Adrenal gland (tissue), 9 donors: ENCODE measurements at regions not wholly inside any gene's neighbourhood (a gene's known extent, or its start where the extent isn't known, plus 50 kb on each side); places are given as distances from the start of the nearest gene placed in this dataset.

ENCODE experiments used
- DNase-seq, 7 donors: peaks; one replicate each; pipeline ENCODE4 v3.0.0-alpha.2; 2019 to 2020
- H3K27ac ChIP-seq, 5 donors: fragments of 200-600 bp; sonication (generic) in 4 of 5; 1 replicate in 3 of 5; 2 replicates in 2 of 5; pipeline versions ENCODE4 v1.5.1 to v1.8.0; 2016 to 2020; ENCODE audit warnings: mild to moderate bottlenecking in 1 of 5
- H3K27me3 ChIP-seq: fragments of 200-600 bp; 2 replicates; pipeline ENCODE4 v1.8.0; 2021
- H3K36me3 ChIP-seq, 2 donors: fragments of 200-600 bp; replicated peaks in 1 of 2; 1 replicate in 1 of 2; 2 replicates in 1 of 2; pipeline versions ENCODE4 v1.5.1 to v1.8.0; 2018 to 2022
- H3K4me1 ChIP-seq, 2 donors: fragments of 200-600 bp; replicated peaks in 1 of 2; 1 replicate in 1 of 2; 2 replicates in 1 of 2; pipeline versions ENCODE4 v1.5.1 to v1.8.0; 2018 to 2021
- H3K4me3 ChIP-seq, 4 donors: fragments of 200-600 bp; sonication (generic) in 3 of 4; one replicate each; pipeline ENCODE4 v1.5.1; 2016 to 2018
- H3K9me3 ChIP-seq, 3 donors: fragments of 200-600 bp; sonication (generic) in 1 of 3; replicated peaks in 1 of 3; 1 replicate in 2 of 3; 2 replicates in 1 of 3; pipeline versions ENCODE4 v1.5.1 to v1.8.0; 2016 to 2021
- CTCF ChIP-seq, 6 experiments: fragments of 450-650 bp in 4 of 6; fragments of 200-600 bp in 2 of 6; sonication (generic) in 1 of 6; IDR thresholded peaks; 1 replicate in 5 of 6; 2 replicates in 1 of 6; pipeline versions ENCODE4 v1.5.1 to v1.8.0; 2016 to 2021; ENCODE audit warnings: antibody characterized with exemption in 6 of 6, mild to moderate bottlenecking in 2 of 6, moderate library complexity in 1 of 6
- POLR2A ChIP-seq, 2 donors: fragments of 450-650 bp; IDR thresholded peaks; one replicate each; pipeline ENCODE4 v1.6.1; 2017; ENCODE audit warnings: antibody characterized with exemption in 2 of 2, mild to moderate bottlenecking in 2 of 2, moderate library complexity in 1 of 2
- whole genome bisulfite sequencing, 4 donors: extraction: QIAGEN DNeasy Blood & Tissue Kit in 2 of 4; methylation state at CpG; one replicate each; pipeline versions ENCODE4 v1.1.5 to v1.1.7; 2013 to 2017; 5-methylcytosine and 5-hydroxymethylcytosine counted together
- intact Hi-C, 2 donors: fragments of 100-400 bp; cut with DNase I; formaldehyde crosslinking; loops; one replicate each; pipeline versions ENCODE4 v1.14.1 to v1.15.0; 2022 to 2023
- donor health status: healthy with polysubstance abuse.
- donor health status: Bipolar disorder and iron deficiency.
- donor health status: DM: yes; HTN: yes; CAD: no.
- donor health status: DM: no; HTN: no; CAD: no.
- donor health status: DM: no; HTN: no; CAD: no.

- H3K4me3 ChIP-seq: no peak overlapping the region
- no peaks in the 10 kb centered on the region for H3K36me3 ChIP-seq
- WGBS, 4 donors: 64 to 77% (median 72%) methylated on average over 2 of the region's 2 CpGs
- H3K4me1 ChIP-seq: no peaks in the 10 kb centered on the region
- no peak for TF ChIP-seq CTCF (IDR thresholded peaks at IDR 0.05)
- TF ChIP-seq POLR2A (IDR thresholded peaks at IDR 0.05): no peak
- intact Hi-C loops: no loop called here
- no peak for DNase-seq
- H3K27me3 ChIP-seq: no peaks in the 10 kb centered on the region
- no peaks in the 10 kb centered on the region for H3K9me3 ChIP-seq
- no peak overlapping the region for H3K27ac ChIP-seq
These were observed 387.3 kb downstream of the LMX1A start for GRCh38 chr1:164969253-164969652.

- H3K4me1 ChIP-seq: no peaks in the 10 kb centered on the region
- H3K27me3 ChIP-seq: no peaks in the 10 kb centered on the region
- no peaks in the 10 kb centered on the region for H3K9me3 ChIP-seq
- no peaks in the 10 kb centered on the region for H3K36me3 ChIP-seq
- no peak overlapping the region for H3K27ac ChIP-seq
- TF ChIP-seq POLR2A (IDR thresholded peaks at IDR 0.05): no peak
- no peak for TF ChIP-seq CTCF (IDR thresholded peaks at IDR 0.05)
- H3K4me3 ChIP-seq: no peak overlapping the region
- intact Hi-C loops: no loop called here
- no peak for DNase-seq
These were observed 389.2 kb downstream of the LMX1A start for GRCh38 chr1:164967300-164967699.

- WGBS, 4 donors: 47 to 74% (median 62%) methylated on average over 2 of the region's 2 CpGs
- no peak for TF ChIP-seq CTCF (IDR thresholded peaks at IDR 0.05)
- no peak for TF ChIP-seq POLR2A (IDR thresholded peaks at IDR 0.05)
- Histone ChIP-seq H3K4me3 (no peak overlapping the region), H3K36me3 (no peaks in the 10 kb centered on the region), H3K27ac (no peak overlapping the region), H3K4me1 (no peaks in the 10 kb centered on the region), H3K27me3 (no peaks in the 10 kb centered on the region), H3K9me3 (no peaks in the 10 kb centered on the region)
- intact Hi-C loops: no loop called here
- DNase-seq: no peak
These were observed 394.8 kb downstream of the LMX1A start for GRCh38 chr1:164961715-164962114.

- H3K4me1 ChIP-seq: no peaks in the 10 kb centered on the region
- no peaks in the 10 kb centered on the region for H3K36me3 ChIP-seq
- H3K27ac ChIP-seq: no peak overlapping the region
- no peaks in the 10 kb centered on the region for H3K27me3 ChIP-seq
- TF ChIP-seq CTCF (IDR thresholded peaks at IDR 0.05) (no peak), POLR2A (IDR thresholded peaks at IDR 0.05) (no peak)
- 62 to 75% (median 67%) methylated on average over 6 of the region's 6 CpGs for WGBS, 4 donors
- no peaks in the 10 kb centered on the region for H3K9me3 ChIP-seq
- H3K4me3 ChIP-seq: no peak overlapping the region
- intact Hi-C loops: no loop called here
- DNase-seq: no peak
These were observed 397.3 kb downstream of the LMX1A start for GRCh38 chr1:164958982-164959768.
